BLaER1 treated with 17β-estradiol and CSF1 and Interleukin-3, amounts not matched to agents 10 nM and 100 nM (cell line): ENCODE measurements at regions not wholly inside any gene's neighbourhood (a gene's known extent, or its start where the extent isn't known, plus 50 kb on each side); places are given as distances from the start of the nearest gene placed in this dataset.

Source experiments
- H3K27ac ChIP-seq, 11 experiments: shearing (Covaris generic); formaldehyde crosslinking; 2 replicates each; pipeline ENCODE4 v1.8.1; 2022
- H3K27me3 ChIP-seq, 11 experiments: shearing (Covaris generic); formaldehyde crosslinking; 2 replicates each; pipeline ENCODE4 v1.8.1; 2022
- H3K36me3 ChIP-seq, 11 experiments: shearing (Covaris generic); formaldehyde crosslinking; 2 replicates each; pipeline ENCODE4 v1.8.1; 2022
- H3K4me1 ChIP-seq, 10 experiments: shearing (Covaris generic); formaldehyde crosslinking; 2 replicates each; pipeline ENCODE4 v1.8.1; 2022
- H3K4me2 ChIP-seq, 11 experiments: shearing (Covaris generic); formaldehyde crosslinking; 2 replicates each; pipeline ENCODE4 v1.8.1; 2022
- H3K4me3 ChIP-seq, 10 experiments: shearing (Covaris generic); formaldehyde crosslinking; 2 replicates each; pipeline ENCODE4 v1.8.1; 2022
- H3K9ac ChIP-seq, 11 experiments: shearing (Covaris generic); formaldehyde crosslinking; 2 replicates each; pipeline ENCODE4 v1.8.1; 2022
- H3K9me3 ChIP-seq, 11 experiments: shearing (Covaris generic); formaldehyde crosslinking; replicated peaks in 1 of 11; 2 replicates each; pipeline ENCODE4 v1.8.1; 2022
- H4K20me1 ChIP-seq, 11 experiments: shearing (Covaris generic); formaldehyde crosslinking; 2 replicates each; pipeline ENCODE4 v1.8.1; 2022
- Cebpa-rat ChIP-seq, 11 experiments: shearing (Covaris generic); IDR thresholded peaks; 2 replicates each; pipeline ENCODE4 v1.8.1; 2022

DNA sequence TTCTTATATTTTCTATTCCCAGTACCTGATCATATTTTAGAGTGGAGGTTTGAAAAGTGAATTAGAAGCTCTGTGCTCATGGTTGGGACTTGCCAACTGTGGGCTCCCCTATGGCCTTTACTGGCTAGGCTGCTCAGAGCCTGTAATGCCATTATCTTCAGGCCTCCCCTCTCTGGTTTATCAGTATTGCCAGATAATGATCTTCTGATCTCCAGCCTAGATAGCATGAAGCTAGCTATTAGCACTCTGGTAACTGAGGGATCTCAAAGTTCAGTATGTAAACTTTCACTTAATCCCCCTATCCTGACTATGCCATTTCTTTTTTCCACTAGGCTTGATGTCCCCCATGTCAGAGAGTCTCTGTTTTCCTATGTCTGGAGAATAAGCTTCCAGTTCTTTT is 393.7 kb upstream of the CITED2 start:
- Histone ChIP-seq H3K9me3 (no peaks in the 10 kb centered on the region), H3K9ac (no peak overlapping the region), H4K20me1 (no peaks in the 10 kb centered on the region), H3K27ac (no peak overlapping the region), H3K4me2 (no peak overlapping the region), H3K27me3 (no peaks in the 10 kb centered on the region), H3K4me3 (no peak overlapping the region), H3K36me3 (no peaks in the 10 kb centered on the region), H3K4me1 (peaks cover 12 to 34% (median 17%) of the 10 kb centered on the region in 10 experiments)
- no peak for TF ChIP-seq Cebpa-rat (IDR thresholded peaks at IDR 0.05)

DNA sequence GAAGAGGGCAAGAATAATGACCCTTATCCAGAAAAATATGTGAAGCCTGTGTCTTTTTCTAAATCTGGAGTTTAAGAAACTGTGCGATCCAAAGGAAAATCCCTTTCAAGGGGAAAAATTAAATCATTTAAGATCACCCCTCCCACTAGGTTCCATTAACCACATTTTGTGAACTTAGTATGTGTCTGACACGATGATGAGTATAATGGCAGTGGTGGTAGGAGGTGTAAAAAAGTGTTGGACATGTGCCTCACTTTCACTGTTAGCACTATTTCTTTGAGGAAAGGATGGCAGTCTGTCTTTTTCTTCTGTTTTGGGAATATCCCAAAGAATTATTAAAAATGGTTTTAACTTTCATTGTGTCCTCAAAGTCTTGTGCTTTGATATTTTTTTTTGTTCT is 392.3 kb upstream of the CITED2 start:
- Histone ChIP-seq H3K27me3 (no peaks in the 10 kb centered on the region), H3K4me3 (no peak overlapping the region), H3K4me1 (peaks cover 13 to 48% (median 25%) of the 10 kb centered on the region in 10 experiments), H4K20me1 (no peaks in the 10 kb centered on the region), H3K9ac (no peak overlapping the region), H3K9me3 (no peaks in the 10 kb centered on the region), H3K4me2 (no peak overlapping the region), H3K36me3 (no peaks in the 10 kb centered on the region), H3K27ac (no peak overlapping the region)
- TF ChIP-seq Cebpa-rat (IDR thresholded peaks at IDR 0.05): no peak

DNA sequence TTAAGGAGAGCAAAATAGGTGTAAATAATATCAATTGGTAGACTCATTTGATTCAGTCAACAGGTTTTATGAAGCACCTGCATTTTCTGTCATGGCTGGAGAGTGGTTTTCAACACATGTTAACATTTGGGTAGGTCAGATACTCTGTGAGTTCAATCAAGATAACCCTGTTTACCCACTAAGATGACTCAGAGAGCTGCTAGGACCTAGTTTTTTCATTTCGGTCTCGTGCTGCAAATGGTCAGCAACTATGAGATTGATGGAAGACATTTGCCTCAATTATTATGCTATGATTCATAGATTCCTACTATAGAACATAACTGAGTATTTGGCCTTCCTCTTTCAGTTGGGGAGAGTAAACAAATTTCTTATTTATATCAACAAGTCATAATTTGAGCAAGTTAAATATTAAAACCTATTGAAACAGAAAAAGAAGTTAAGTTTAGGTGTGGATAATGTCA is 391.4 kb upstream of the CITED2 start:
- Histone ChIP-seq H3K27ac (peak overlapping the region in 2 of 11 experiments; percentile 82 to 83; a peak in 3 of 22 replicates), H4K20me1 (no peaks in the 10 kb centered on the region), H3K4me2 (peak overlapping the region in 3 of 11 experiments; percentile 72 to 80 (median 76); a peak in 5 of 22 replicates), H3K36me3 (no peaks in the 10 kb centered on the region), H3K9me3 (no peaks in the 10 kb centered on the region), H3K4me1 (peaks cover 13 to 48% (median 25%) of the 10 kb centered on the region in 10 experiments), H3K27me3 (no peaks in the 10 kb centered on the region), H3K4me3 (no peak overlapping the region), H3K9ac (no peak overlapping the region)
- no peak for TF ChIP-seq Cebpa-rat (IDR thresholded peaks at IDR 0.05)

DNA sequence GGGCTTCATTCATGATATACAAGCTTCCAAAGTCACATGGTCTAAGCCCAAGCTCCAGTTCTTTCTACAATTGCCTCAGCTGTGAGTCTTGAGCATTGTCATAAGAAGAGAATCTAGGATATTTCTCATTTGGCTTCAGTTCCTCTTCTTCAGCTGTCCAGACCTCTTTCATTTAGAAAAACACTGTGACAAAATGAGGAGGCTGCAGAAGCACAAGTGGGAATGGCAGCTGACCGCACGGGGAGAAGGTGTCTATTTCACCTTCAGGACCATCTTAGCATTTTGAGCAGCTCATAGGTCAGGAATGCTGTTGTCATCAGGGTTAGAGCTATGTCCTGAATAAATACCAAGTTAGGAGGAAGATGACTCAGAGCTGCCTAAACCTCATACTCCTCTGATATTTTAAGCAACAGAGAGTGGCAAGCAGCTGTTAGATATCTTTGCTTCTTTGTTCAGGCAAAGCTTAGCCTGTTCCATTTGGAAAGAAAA is 390.1 kb upstream of the CITED2 start:
- H3K27ac ChIP-seq: peak overlapping the region in 9 of 11 experiments; percentile 2 to 83 (median 64); a peak in 17 of 22 replicates
- no peak for TF ChIP-seq Cebpa-rat (IDR thresholded peaks at IDR 0.05)
- no peaks in the 10 kb centered on the region for H3K27me3 ChIP-seq
- H3K4me1 ChIP-seq: peaks cover 13 to 48% (median 25%) of the 10 kb centered on the region in 10 experiments
- no peaks in the 10 kb centered on the region for H4K20me1 ChIP-seq
- no peaks in the 10 kb centered on the region for H3K36me3 ChIP-seq
- no peaks in the 10 kb centered on the region for H3K9me3 ChIP-seq
- no peak overlapping the region; a peak in 1 of 20 replicates for H3K4me3 ChIP-seq
- peak overlapping the region; percentile 6 to 80 (median 62); a peak in 20 of 22 replicates for H3K4me2 ChIP-seq
- peak overlapping the region in 6 of 11 experiments; percentile 26 to 65 (median 50); a peak in 9 of 22 replicates for H3K9ac ChIP-seq

DNA sequence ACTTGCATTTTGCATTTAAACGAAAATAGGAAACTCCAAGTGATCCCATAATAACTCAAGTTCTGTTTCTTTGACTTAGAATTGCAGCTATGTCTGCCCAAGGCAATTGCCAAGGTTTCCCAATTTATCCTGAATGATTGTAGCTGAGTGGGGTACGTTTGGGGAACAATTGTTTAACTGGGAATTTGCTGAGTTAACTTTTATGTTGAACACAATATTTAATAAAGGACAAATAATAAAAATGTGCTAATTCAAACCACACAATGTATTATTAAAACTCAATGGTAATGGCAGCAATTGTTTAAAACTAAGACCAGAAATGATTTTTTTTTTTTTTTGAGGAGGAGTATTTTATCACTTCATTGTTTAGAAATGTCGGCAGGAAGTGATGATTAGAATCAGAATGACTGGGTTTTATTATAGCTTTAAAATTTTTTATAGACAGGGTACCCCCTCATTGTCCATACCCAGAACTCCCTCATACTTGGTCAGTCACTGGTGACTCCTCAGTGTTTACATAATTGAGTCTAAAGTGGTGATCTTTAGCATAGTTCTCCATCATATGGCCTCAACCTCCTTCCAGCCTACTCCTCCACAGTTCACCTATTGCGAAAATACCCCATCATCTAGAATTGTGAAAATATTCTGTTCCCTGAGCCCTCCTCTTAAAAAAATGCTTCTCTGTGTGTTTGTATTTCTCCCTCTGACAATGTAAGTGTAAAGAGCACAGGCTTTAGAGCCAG is 389.2 kb upstream of the CITED2 start:
- Histone ChIP-seq H3K36me3 (no peaks in the 10 kb centered on the region), H3K9ac (peak overlapping the region in 3 of 11 experiments; percentile 57 to 65 (median 61); a peak in 4 of 22 replicates), H3K4me1 (peaks cover 13 to 48% (median 25%) of the 10 kb centered on the region in 10 experiments), H3K27me3 (no peaks in the 10 kb centered on the region), H3K4me3 (no peak overlapping the region), H4K20me1 (no peaks in the 10 kb centered on the region), H3K9me3 (no peaks in the 10 kb centered on the region), H3K27ac (peak overlapping the region in 8 of 11 experiments; percentile 51 to 83 (median 66); a peak in 14 of 22 replicates), H3K4me2 (peak overlapping the region in 8 of 11 experiments; percentile 45 to 80 (median 72); a peak in 13 of 22 replicates)
- no peak for TF ChIP-seq Cebpa-rat (IDR thresholded peaks at IDR 0.05)

DNA sequence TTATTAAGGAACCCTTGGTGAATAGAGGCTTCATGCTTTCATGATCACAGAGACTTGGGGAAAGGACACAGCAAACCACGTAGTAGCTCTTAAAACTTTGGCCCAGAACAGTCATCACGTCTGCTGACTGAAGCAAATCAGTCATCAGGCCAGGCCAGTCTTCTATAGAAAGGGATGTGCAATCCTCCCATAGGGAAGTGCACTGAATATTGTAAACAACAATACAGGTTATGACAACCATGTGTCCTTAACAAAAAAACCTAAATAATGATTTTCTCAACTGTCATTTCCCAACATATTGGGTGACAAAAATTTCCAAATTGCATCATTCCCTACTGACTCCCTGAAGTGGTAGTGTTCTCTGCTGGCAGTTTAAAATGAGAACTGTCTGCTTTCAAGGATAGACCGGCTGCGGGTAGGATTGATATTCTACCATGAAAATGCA is 388.2 kb upstream of the CITED2 start:
- Histone ChIP-seq H3K4me2 (peak overlapping the region in 8 of 11 experiments; percentile 6 to 80 (median 15); a peak in 6 of 22 replicates), H4K20me1 (no peaks in the 10 kb centered on the region), H3K4me1 (peaks cover 13 to 48% (median 25%) of the 10 kb centered on the region in 10 experiments)

DNA sequence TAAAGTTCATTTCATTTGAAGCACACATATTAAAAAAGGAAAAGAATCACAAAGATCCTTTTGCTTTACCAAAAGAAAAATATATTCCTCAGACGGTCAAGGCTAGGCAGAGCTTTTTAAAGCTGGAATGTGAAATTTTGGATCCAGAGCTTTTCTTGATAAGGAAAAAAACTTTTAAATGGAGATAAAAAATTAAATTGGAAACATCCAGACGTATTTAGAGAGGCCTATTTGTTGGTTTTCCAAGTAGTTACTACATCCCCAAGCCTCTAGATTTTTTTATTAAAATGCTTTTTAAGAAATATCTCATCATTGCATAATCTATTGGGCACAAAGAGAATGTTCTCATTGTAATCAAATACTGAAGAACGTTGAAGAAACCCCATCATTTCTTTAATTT is 385.7 kb upstream of the CITED2 start:
- H3K27me3 ChIP-seq: no peaks in the 10 kb centered on the region
- H3K4me1 ChIP-seq: peaks cover 13 to 34% (median 23%) of the 10 kb centered on the region in 10 experiments
- no peak overlapping the region for H3K4me3 ChIP-seq
- H4K20me1 ChIP-seq: no peaks in the 10 kb centered on the region
- H3K4me2 ChIP-seq: no peak overlapping the region
- H3K9ac ChIP-seq: no peak overlapping the region
- no peak overlapping the region for H3K27ac ChIP-seq
- no peak for TF ChIP-seq Cebpa-rat (IDR thresholded peaks at IDR 0.05)
- no peaks in the 10 kb centered on the region for H3K36me3 ChIP-seq
- no peaks in the 10 kb centered on the region for H3K9me3 ChIP-seq

More for the DNA sequence above, 388.2 kb upstream of the CITED2 start:
- no peaks in the 10 kb centered on the region for H3K27me3 ChIP-seq
- TF ChIP-seq Cebpa-rat (IDR thresholded peaks at IDR 0.05): peak in 3 of 11 experiments; percentile 21 to 59 (median 50); a peak in 3 of 22 replicates
- no peak overlapping the region for H3K4me3 ChIP-seq
- no peaks in the 10 kb centered on the region for H3K36me3 ChIP-seq
- H3K27ac ChIP-seq: peak overlapping the region in 3 of 11 experiments; percentile 81 to 83 (median 82); a peak in 5 of 22 replicates
- no peaks in the 10 kb centered on the region for H3K9me3 ChIP-seq
- no peak overlapping the region for H3K9ac ChIP-seq

DNA sequence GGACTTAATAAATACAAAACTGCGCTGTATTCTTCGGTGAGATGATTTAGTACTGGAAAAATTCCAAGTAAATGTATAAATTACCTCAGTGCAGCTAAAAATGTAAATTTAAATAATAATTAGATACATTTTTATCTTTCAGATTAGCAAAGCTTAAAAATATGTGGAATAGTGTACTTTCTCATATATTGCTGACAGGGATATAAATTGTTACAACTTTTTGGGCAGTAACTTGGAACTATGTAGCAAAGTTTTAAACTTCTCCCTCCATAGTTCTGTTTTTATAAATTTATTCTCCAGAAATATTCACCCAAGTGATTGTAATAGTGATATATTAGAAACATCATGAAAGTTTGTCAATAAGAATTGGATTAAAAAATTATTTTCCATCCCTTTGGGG is 384.6 kb upstream of the CITED2 start:
- H4K20me1 ChIP-seq: no peaks in the 10 kb centered on the region
- H3K4me3 ChIP-seq: no peak overlapping the region
- H3K4me1 ChIP-seq: peaks cover 3 to 23% (median 13%) of the 10 kb centered on the region in 10 experiments; a peak in 19 of 20 replicates
- no peak overlapping the region for H3K9ac ChIP-seq
- no peak for TF ChIP-seq Cebpa-rat (IDR thresholded peaks at IDR 0.05)
- no peaks in the 10 kb centered on the region for H3K9me3 ChIP-seq
- H3K4me2 ChIP-seq: no peak overlapping the region
- H3K27me3 ChIP-seq: no peaks in the 10 kb centered on the region
- H3K36me3 ChIP-seq: no peaks in the 10 kb centered on the region
- no peak overlapping the region for H3K27ac ChIP-seq

DNA sequence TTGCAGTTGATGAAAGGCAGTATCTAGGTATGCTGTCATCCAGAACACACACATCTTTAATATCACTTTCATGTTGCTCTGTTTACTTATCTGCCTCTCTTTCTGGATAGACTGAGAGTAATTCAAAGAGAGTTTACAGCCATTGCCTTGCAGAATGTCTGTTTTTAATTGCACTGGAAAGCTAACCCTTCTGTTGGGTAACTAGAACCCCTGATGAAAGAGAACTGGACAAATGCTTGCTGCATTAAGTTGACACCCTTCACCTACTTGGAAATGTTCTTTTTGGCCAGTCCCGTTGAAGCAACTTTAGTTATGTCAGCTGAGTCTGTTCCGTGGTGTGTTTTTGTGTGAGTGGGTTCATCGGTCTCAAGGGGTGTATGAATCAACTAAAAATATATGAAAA is 383.8 kb upstream of the CITED2 start:
- H3K27ac ChIP-seq: no peak overlapping the region
- H3K36me3 ChIP-seq: no peaks in the 10 kb centered on the region
- H3K4me2 ChIP-seq: no peak overlapping the region
- no peaks in the 10 kb centered on the region for H3K9me3 ChIP-seq
- no peak overlapping the region for H3K9ac ChIP-seq
- TF ChIP-seq Cebpa-rat (IDR thresholded peaks at IDR 0.05): no peak
- no peaks in the 10 kb centered on the region for H3K27me3 ChIP-seq
- peaks cover 0 to 15% (median 9%) of the 10 kb centered on the region in 10 experiments; a peak in 14 of 20 replicates for H3K4me1 ChIP-seq
- no peak overlapping the region for H3K4me3 ChIP-seq
- no peaks in the 10 kb centered on the region for H4K20me1 ChIP-seq
